ENCODE measurements at regions not wholly inside any gene's neighbourhood (a gene's known extent, or its start where the extent isn't known, plus 50 kb on each side); places are given as distances from the start of the nearest gene placed in this dataset.

- TF ChIP-seq POLR2AphosphoS5 (IDR thresholded peaks at IDR 0.05) (no peak), CTCF (IDR thresholded peaks at IDR 0.05) (no peak)
Observed at GRCh38 chr6:108771421-108771820, 76.8 kb upstream of the ARMC2 start.
